GM12878 (cell line): ENCODE measurements at regions not wholly inside any gene's neighbourhood (a gene's known extent, or its start where the extent isn't known, plus 50 kb on each side); places are given as distances from the start of the nearest gene placed in this dataset.

ENCODE experiments used
- ASH2L ChIP-seq: fragments of 300-600, 200-600 bp; sonication (generic); IDR thresholded peaks from 2 replicates; pipeline ENCODE4 v1.6.1; 2017; ENCODE audit warnings: low read depth, mild to moderate bottlenecking, borderline replicate concordance
- BCL11A ChIP-seq: IDR thresholded peaks from 2 replicates; pipeline ENCODE4 v1.6.1; 2011; ENCODE audit warnings: low read depth, low read length
- ESRRA ChIP-seq: IDR thresholded peaks from 2 replicates; pipeline ENCODE4 v1.6.1; 2012; ENCODE audit warnings: mild to moderate bottlenecking, low read length, improper control_type of control experiment
- FOXK2 ChIP-seq: fragments of 450-650 bp; IDR thresholded peaks from 2 replicates; pipeline ENCODE4 v1.6.1; 2017; ENCODE audit warnings: mild to moderate bottlenecking, moderate library complexity
- IKZF1 ChIP-seq: fragments of 450-650 bp; conservative IDR thresholded peaks from 2 replicates; pipeline ENCODE4 v1.6.1; 2017; ENCODE audit warnings: antibody characterized with exemption, mild to moderate bottlenecking
- MXI1 ChIP-seq: fragments of 150-350 bp; IDR thresholded peaks from 2 replicates; pipeline ENCODE4 v1.6.1; 2011; ENCODE audit warnings: low read depth, mild to moderate bottlenecking, inconsistent platforms, low read length, improper control_type of control experiment
- MYC ChIP-seq: IDR thresholded peaks from 2 replicates; pipeline ENCODE4 v1.6.1; 2011; ENCODE audit warnings: mild to moderate bottlenecking, low read length, moderate library complexity, inconsistent platforms; ENCODE audit not compliant: insufficient read depth, insufficient replicate concordance, insufficient read length, severe bottlenecking
- NR2F1 ChIP-seq: fragments of 450-650 bp; conservative IDR thresholded peaks from 2 replicates; pipeline ENCODE4 v1.6.1; 2017; ENCODE audit warnings: mild to moderate bottlenecking
- RB1 ChIP-seq: fragments of 450-650 bp; formaldehyde crosslinking; IDR thresholded peaks from 2 replicates; pipeline ENCODE4 v1.6.1; 2017; ENCODE audit warnings: mild to moderate bottlenecking, borderline replicate concordance
- RBBP5 ChIP-seq: fragments of 200-600 bp; sonication (generic); conservative IDR thresholded peaks from 2 replicates; pipeline ENCODE4 v1.6.1; 2016
- SP1 ChIP-seq: IDR thresholded peaks from one replicate; pipeline ENCODE4 v1.6.1; 2011; ENCODE audit warnings: low read depth, low read length
- ZBTB4 ChIP-seq: fragments of 450-650 bp; formaldehyde crosslinking; IDR thresholded peaks from 2 replicates; pipeline ENCODE4 v1.4.0; 2022; ENCODE audit warnings: mild to moderate bottlenecking, moderate library complexity
- ZBTB40 ChIP-seq: fragments of 450-650 bp; IDR thresholded peaks from 2 replicates; pipeline ENCODE4 v1.6.1; 2016; ENCODE audit warnings: mild to moderate bottlenecking, moderate library complexity, borderline replicate concordance

- TF ChIP-seq ZBTB40 (no peak), ESRRA (no peak), MYC (no peak), MXI1 (no peak), BCL11A (no peak), RBBP5 (no peak), FOXK2 (no peak), ZBTB4 (CRISPR knock-in tag) (no peak), NR2F1 (no peak), SP1 (no peak), ASH2L (no peak), RB1 (no peak), IKZF1 (no peak)
These were observed 197.8 kb downstream of the HS3ST1 start (continued) for GRCh38 chr4:11230866-11231265.
